Spleen (tissue), 11 donors: ENCODE measurements at regions not wholly inside any gene's neighbourhood (a gene's known extent, or its start where the extent isn't known, plus 50 kb on each side); places are given as distances from the start of the nearest gene placed in this dataset.

Source experiments
- DNase-seq: peaks from one replicate; pipeline ENCODE4 v3.0.0-alpha.2; 2020
- H3K27ac ChIP-seq, 8 donors: fragments of 200-600 bp; sonication (generic) in 7 of 8; 1 replicate in 4 of 8; 2 replicates in 4 of 8; pipeline versions ENCODE4 v1.5.0 to v1.8.0; 2016 to 2021; ENCODE audit warnings: inconsistent platforms in 4 of 8, mild to moderate bottlenecking in 4 of 8, moderate library complexity in 1 of 8
- H3K27me3 ChIP-seq, 7 donors: fragments of 200-600 bp; sonication (generic) in 6 of 7; replicated peaks in 1 of 7; 1 replicate in 4 of 7; 2 replicates in 3 of 7; pipeline versions ENCODE4 v1.5.0 to v1.8.0; 2016 to 2021; ENCODE audit warnings: inconsistent platforms in 3 of 7, mild to moderate bottlenecking in 1 of 7
- H3K36me3 ChIP-seq, 6 donors: fragments of 200-600 bp; sonication (generic) in 5 of 6; 1 replicate in 4 of 6; 2 replicates in 2 of 6; pipeline versions ENCODE4 v1.5.0 to v1.8.0; 2016 to 2021; ENCODE audit warnings: inconsistent platforms in 2 of 6
- H3K4me1 ChIP-seq, 6 donors: fragments of 200-600 bp; sonication (generic) in 5 of 6; 1 replicate in 3 of 6; 2 replicates in 3 of 6; pipeline versions ENCODE4 v1.5.0 to v1.8.0; 2016 to 2021; ENCODE audit warnings: inconsistent platforms in 3 of 6
- H3K4me3 ChIP-seq, 8 donors: fragments of 200-600 bp; sonication (generic) in 7 of 8; 1 replicate in 4 of 8; 2 replicates in 4 of 8; pipeline versions ENCODE4 v1.5.0 to v1.8.0; 2016 to 2021; ENCODE audit warnings: inconsistent platforms in 4 of 8, mild to moderate bottlenecking in 4 of 8, moderate library complexity in 2 of 8
- H3K9me3 ChIP-seq, 8 donors: fragments of 200-600 bp; sonication (generic) in 7 of 8; 1 replicate in 4 of 8; 2 replicates in 4 of 8; pipeline versions ENCODE4 v1.5.0 to v1.8.0; 2016 to 2021; ENCODE audit warnings: inconsistent platforms in 4 of 8
- POLR2A ChIP-seq, 3 donors: fragments of 450-650 bp; IDR thresholded peaks; one replicate each; pipeline ENCODE4 v1.5.1; 2017; ENCODE audit warnings: antibody characterized with exemption in 3 of 3, mild to moderate bottlenecking in 1 of 3
- POLR2AphosphoS5 ChIP-seq, 3 donors: sonication (generic); formaldehyde crosslinking; IDR thresholded peaks; one replicate each; pipeline ENCODE4 v1.5.1; 2017; ENCODE audit warnings: antibody characterized with exemption in 3 of 3
- WGBS, 5 donors: extraction: QIAGEN DNeasy Blood & Tissue Kit in 3 of 5; methylation state at CpG; one replicate each; pipeline versions ENCODE4 v1.1.5 to v1.1.7; 2013 to 2018; 5-methylcytosine and 5-hydroxymethylcytosine counted together
- intact Hi-C: fragments of 100-400 bp; cut with DNase I; formaldehyde crosslinking; loops from one replicate; pipeline ENCODE4 v1.15.0; 2023; ENCODE audit warnings: low total_unique reads
- TF ChIP-seq, protein P1 (sequence below), 11 experiments: fragments of 200-600 bp in 7 of 11; fragments of 450-650 bp in 4 of 11; sonication (generic) in 4 of 11; IDR thresholded peaks in 8 of 11; conservative IDR thresholded peaks in 3 of 11; 1 replicate in 7 of 11; 2 replicates in 4 of 11; pipeline versions ENCODE4 v1.4.0 to v1.8.0; 2016 to 2021; ENCODE audit warnings: antibody characterized with exemption in 11 of 11, inconsistent platforms in 4 of 11, mild to moderate bottlenecking in 1 of 11
- donor health status: healthy with polysubstance abuse.
- donor health status: DM: no; HTN: no; CAD: no; lungs with moderate emphysema.
- donor health status: DM: no; HTN: no; CAD: no.
- donor health status: Bipolar disorder and iron deficiency.
- donor health status: healthy.
- donor health status: DM: no; HTN: no; CAD: no.
- donor health status: DM: yes; HTN: yes; CAD: no.

- no peaks in the 10 kb centered on the region for H3K27me3 ChIP-seq
- no peak for TF ChIP-seq POLR2A (IDR thresholded peaks at IDR 0.05)
- TF ChIP-seq, protein P1, sequence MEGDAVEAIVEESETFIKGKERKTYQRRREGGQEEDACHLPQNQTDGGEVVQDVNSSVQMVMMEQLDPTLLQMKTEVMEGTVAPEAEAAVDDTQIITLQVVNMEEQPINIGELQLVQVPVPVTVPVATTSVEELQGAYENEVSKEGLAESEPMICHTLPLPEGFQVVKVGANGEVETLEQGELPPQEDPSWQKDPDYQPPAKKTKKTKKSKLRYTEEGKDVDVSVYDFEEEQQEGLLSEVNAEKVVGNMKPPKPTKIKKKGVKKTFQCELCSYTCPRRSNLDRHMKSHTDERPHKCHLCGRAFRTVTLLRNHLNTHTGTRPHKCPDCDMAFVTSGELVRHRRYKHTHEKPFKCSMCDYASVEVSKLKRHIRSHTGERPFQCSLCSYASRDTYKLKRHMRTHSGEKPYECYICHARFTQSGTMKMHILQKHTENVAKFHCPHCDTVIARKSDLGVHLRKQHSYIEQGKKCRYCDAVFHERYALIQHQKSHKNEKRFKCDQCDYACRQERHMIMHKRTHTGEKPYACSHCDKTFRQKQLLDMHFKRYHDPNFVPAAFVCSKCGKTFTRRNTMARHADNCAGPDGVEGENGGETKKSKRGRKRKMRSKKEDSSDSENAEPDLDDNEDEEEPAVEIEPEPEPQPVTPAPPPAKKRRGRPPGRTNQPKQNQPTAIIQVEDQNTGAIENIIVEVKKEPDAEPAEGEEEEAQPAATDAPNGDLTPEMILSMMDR (IDR thresholded peaks at IDR 0.05 in 8 of 11, conservative IDR thresholded peaks at IDR 0.05 in 3 of 11), result no peak
- TF ChIP-seq POLR2AphosphoS5 (IDR thresholded peaks at IDR 0.05), result no peak
- no peak overlapping the region for H3K27ac ChIP-seq
- no peak overlapping the region for H3K4me3 ChIP-seq
- no peaks in the 10 kb centered on the region for H3K9me3 ChIP-seq
- H3K36me3 ChIP-seq, result no peaks in the 10 kb centered on the region
- intact Hi-C loops, result no loop called here
- 76 to 93% (median 89%) methylated on average over 7 of the region's 7 CpGs for WGBS, 5 donors
- DNase-seq, result no peak
- no peaks in the 10 kb centered on the region for H3K4me1 ChIP-seq
These were observed 927.9 kb upstream of the ACVR2A start for GRCh38 chr2:146916914-146917313.

DNA sequence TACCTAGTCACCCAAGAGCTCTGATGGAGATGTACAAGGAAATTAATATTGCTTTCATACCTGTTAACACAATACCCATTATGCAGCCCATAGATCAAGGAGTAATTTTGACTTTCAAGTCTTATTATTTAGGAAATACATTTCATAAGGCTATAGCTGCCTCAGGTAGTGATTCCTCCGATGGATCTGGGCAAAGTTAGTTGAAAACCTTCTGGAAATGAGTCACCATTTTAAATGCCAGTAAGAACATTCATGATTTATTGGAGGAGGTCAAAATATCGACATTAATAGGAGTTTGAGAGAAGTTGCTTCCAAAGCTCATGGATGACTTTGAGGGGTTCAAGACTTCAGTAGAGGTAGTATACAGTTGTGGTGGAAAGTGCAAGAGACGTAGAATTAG lies 931.4 kb upstream of the ACVR2A start:
- peaks cover 0 to 5% (median 0%) of the 10 kb centered on the region in 8 donors for H3K9me3 ChIP-seq
- H3K27me3 ChIP-seq, result no peaks in the 10 kb centered on the region
- H3K36me3 ChIP-seq, result no peaks in the 10 kb centered on the region
- DNase-seq, result no peak
- no peak for TF ChIP-seq POLR2A (IDR thresholded peaks at IDR 0.05)
- TF ChIP-seq, protein P1 (IDR thresholded peaks at IDR 0.05 in 8 of 11, conservative IDR thresholded peaks at IDR 0.05 in 3 of 11), result no peak
- no peak for TF ChIP-seq POLR2AphosphoS5 (IDR thresholded peaks at IDR 0.05)
- no peak overlapping the region for H3K27ac ChIP-seq
- H3K4me3 ChIP-seq, result no peak overlapping the region
- no peaks in the 10 kb centered on the region for H3K4me1 ChIP-seq
- WGBS, 5 donors, result 81 to 93% (median 88%) methylated on average over 3 of the region's 3 CpGs
- intact Hi-C loops, result no loop called here

- Histone ChIP-seq H3K4me1 (no peaks in the 10 kb centered on the region), H3K27me3 (no peaks in the 10 kb centered on the region), H3K9me3 (peaks cover 0 to 5% (median 0%) of the 10 kb centered on the region in 8 donors), H3K36me3 (no peaks in the 10 kb centered on the region), H3K4me3 (no peak overlapping the region), H3K27ac (no peak overlapping the region)
- 47 to 61% (median 57%) methylated on average over 3 of the region's 3 CpGs for WGBS, 5 donors
- DNase-seq, result no peak
- intact Hi-C loops, result no loop called here
- no peak for TF ChIP-seq POLR2AphosphoS5 (IDR thresholded peaks at IDR 0.05)
- TF ChIP-seq, protein P1 (IDR thresholded peaks at IDR 0.05 in 8 of 11, conservative IDR thresholded peaks at IDR 0.05 in 3 of 11), result no peak
- TF ChIP-seq POLR2A (IDR thresholded peaks at IDR 0.05), result no peak
These were observed 932.3 kb upstream of the ACVR2A start for GRCh38 chr2:146912536-146912935.

DNA sequence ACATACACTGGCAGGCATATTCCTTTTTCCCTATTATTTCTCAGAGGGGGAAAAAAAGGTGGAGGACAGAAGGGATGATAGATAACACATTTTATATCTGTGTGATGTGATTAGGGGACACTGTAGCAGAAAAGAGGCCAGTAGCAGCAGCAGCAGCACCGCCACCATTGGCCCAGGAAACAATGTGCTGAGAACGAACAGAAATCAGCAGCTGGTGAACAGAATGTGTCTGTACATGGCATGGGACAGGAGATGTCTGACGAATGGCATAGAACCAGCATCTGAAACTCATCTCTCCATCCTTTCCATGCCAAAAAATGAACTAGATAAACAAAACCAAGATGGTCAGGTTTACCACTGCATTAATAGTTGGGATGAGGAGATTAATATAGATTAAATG lies 936.1 kb upstream of the ACVR2A start:
- peaks cover 0 to 5% (median 0%) of the 10 kb centered on the region in 8 donors for H3K9me3 ChIP-seq
- H3K36me3 ChIP-seq, result no peaks in the 10 kb centered on the region
- WGBS, 5 donors, result 79 to 90% (median 86%) methylated on average over 3 of the region's 3 CpGs
- no peak for TF ChIP-seq POLR2A (IDR thresholded peaks at IDR 0.05)
- no peak for TF ChIP-seq POLR2AphosphoS5 (IDR thresholded peaks at IDR 0.05)
- TF ChIP-seq, protein P1 (IDR thresholded peaks at IDR 0.05 in 8 of 11, conservative IDR thresholded peaks at IDR 0.05 in 3 of 11), result no peak
- H3K27ac ChIP-seq, result no peak overlapping the region
- H3K4me3 ChIP-seq, result no peak overlapping the region
- H3K4me1 ChIP-seq, result no peaks in the 10 kb centered on the region
- no peak for DNase-seq
- no peaks in the 10 kb centered on the region for H3K27me3 ChIP-seq
- intact Hi-C loops, result no loop called here
